NCI-H524 (cell line): ENCODE measurements at regions not wholly inside any gene's neighbourhood (a gene's known extent, or its start where the extent isn't known, plus 50 kb on each side); places are given as distances from the start of the nearest gene placed in this dataset.
"Not testable (repeated sequence)": the region's sequence is repeated elsewhere in the genome, so short reads cannot be mapped to it uniquely, and the experiment has no call there.

Experiments
- DNase-seq, 2 experiments: peaks; one replicate each; lab custom pipeline; 2025; lab: John Stamatoyannopoulos, UW

- no peak for DNase-seq
Measured at GRCh38 chrX:127457161-127457560, 595.0 kb downstream of the ACTRT1 start.

GRCh38 chrX:127439676-127440075 lies 612.5 kb downstream of the ACTRT1 start:
- no peak for DNase-seq

GRCh38 chrX:127405946-127406345 lies 586.4 kb downstream of the PRR32 start:
- DNase-seq: no peak

- no peak for DNase-seq
Measured at GRCh38 chrX:127404161-127404560, 584.6 kb downstream of the PRR32 start.

- not testable (repeated sequence) for DNase-seq
Measured at GRCh38 chrX:127400231-127400630, 580.7 kb downstream of the PRR32 start.

GRCh38 chrX:127390316-127390715 lies 570.8 kb downstream of the PRR32 start:
- DNase-seq: no peak

GRCh38 chrX:127389900-127390299 lies 570.4 kb downstream of the PRR32 start:
- no peak for DNase-seq
